CD14-positive monocyte (primary cell): ENCODE measurements at regions not wholly inside any gene's neighbourhood (a gene's known extent, or its start where the extent isn't known, plus 50 kb on each side); places are given as distances from the start of the nearest gene placed in this dataset.

Experiments used
- DNase-seq, 3 donors: peaks; one replicate each; pipeline ENCODE4 v3.0.0-alpha.2; 2011 to 2022
- H2AFZ ChIP-seq: 2 replicates; pipeline ENCODE4 v1.6.0; 2012; ENCODE audit warnings: mild to moderate bottlenecking, low read depth, low read length, inconsistent platforms; ENCODE audit not compliant: insufficient read depth, poor library complexity, severe bottlenecking
- H3K27ac ChIP-seq, 2 donors: 1 replicate in 1 of 2; 2 replicates in 1 of 2; pipeline ENCODE4 v1.5.1; 2012 to 2013; ENCODE audit warnings: low read length in 2 of 2, control low read depth in 1 of 2, inconsistent platforms in 1 of 2, low read depth in 1 of 2, mild to moderate bottlenecking in 1 of 2
- H3K27me3 ChIP-seq, 2 donors: one replicate each; pipeline versions ENCODE4 v1.6.0 to v1.6.1; 2011 to 2013; ENCODE audit warnings: low read length in 2 of 2; ENCODE audit not compliant: control insufficient read depth in 2 of 2, insufficient read depth in 2 of 2
- H3K36me3 ChIP-seq, 2 donors: replicated peaks in 1 of 2; 1 replicate in 1 of 2; 2 replicates in 1 of 2; pipeline versions ENCODE4 v1.5.1 to v1.6.1; 2012 to 2013; ENCODE audit warnings: low read length in 2 of 2, control low read depth in 1 of 2, inconsistent platforms in 1 of 2, mild to moderate bottlenecking in 1 of 2; ENCODE audit not compliant: insufficient read depth in 2 of 2, control insufficient read depth in 1 of 2
- H3K4me1 ChIP-seq, 2 donors: 1 replicate in 1 of 2; 2 replicates in 1 of 2; pipeline versions ENCODE4 v1.5.1 to v1.6.1; 2012 to 2013; ENCODE audit warnings: low read length in 2 of 2, control low read depth in 1 of 2, inconsistent platforms in 1 of 2, mild to moderate bottlenecking in 1 of 2, moderate library complexity in 1 of 2; ENCODE audit not compliant: insufficient read depth in 2 of 2, control insufficient read depth in 1 of 2
- H3K4me2 ChIP-seq: replicated peaks from 2 replicates; pipeline ENCODE3; 2012; ENCODE audit warnings: low read length, moderate library complexity, mild to moderate bottlenecking; ENCODE audit not compliant: poor library complexity, severe bottlenecking; ENCODE audit errors: extremely low read depth
- H3K4me3 ChIP-seq, 3 experiments: fragments of 200-600 bp in 1 of 3; sonication (generic) in 1 of 3; replicated peaks in 1 of 3; 1 replicate in 2 of 3; 2 replicates in 1 of 3; pipeline ENCODE4 v1.5.1; 2011 to 2013; ENCODE audit warnings: low read length in 3 of 3, mild to moderate bottlenecking in 3 of 3, control low read depth in 2 of 3, low read depth in 2 of 3, inconsistent platforms in 1 of 3, moderate library complexity in 1 of 3
- H3K79me2 ChIP-seq: 2 replicates; pipeline ENCODE4 v1.6.0; 2012; ENCODE audit warnings: mild to moderate bottlenecking, control low read depth, inconsistent platforms, low read length, moderate library complexity; ENCODE audit not compliant: insufficient read depth
- H3K9ac ChIP-seq: 2 replicates; pipeline ENCODE4 v1.6.0; 2017; ENCODE audit warnings: low read length, mild to moderate bottlenecking; ENCODE audit not compliant: insufficient read depth, poor library complexity, severe bottlenecking
- H3K9me3 ChIP-seq, 2 donors: replicated peaks in 1 of 2; 1 replicate in 1 of 2; 2 replicates in 1 of 2; pipeline versions ENCODE4 v1.5.1 to v1.6.1; 2012 to 2013; ENCODE audit warnings: low read length in 2 of 2, control low read depth in 1 of 2; ENCODE audit not compliant: control insufficient read depth in 1 of 2, insufficient read depth in 1 of 2
- H4K20me1 ChIP-seq: 2 replicates; pipeline ENCODE4 v1.6.0; 2012; ENCODE audit warnings: mild to moderate bottlenecking, low read length, control low read depth, moderate library complexity; ENCODE audit not compliant: insufficient read depth
- H3K27ac Mint-ChIP-seq, 7 donors: one replicate each; pipeline ENCODE4 v1.8.0; 2020; ENCODE audit warnings: mild to moderate bottlenecking in 7 of 7, mixed read lengths in 7 of 7, moderate library complexity in 6 of 7, inconsistent platforms in 2 of 7
- H3K27me3 Mint-ChIP-seq, 3 donors: one replicate each; pipeline ENCODE4 v1.8.0; 2021 to 2022; ENCODE audit warnings: low read depth in 3 of 3, mild to moderate bottlenecking in 3 of 3, mixed read lengths in 3 of 3, moderate library complexity in 3 of 3, inconsistent platforms in 1 of 3
- H3K36me3 Mint-ChIP-seq, 2 donors: one replicate each; pipeline ENCODE4 v1.8.0; 2020; ENCODE audit warnings: mixed read lengths in 2 of 2, inconsistent platforms in 1 of 2, mild to moderate bottlenecking in 1 of 2
- H3K4me1 Mint-ChIP-seq: one replicate; pipeline ENCODE4 v1.8.0; 2020; ENCODE audit warnings: mild to moderate bottlenecking, mixed read lengths
- H3K4me3 Mint-ChIP-seq, 2 donors: one replicate each; pipeline ENCODE4 v1.8.0; 2020; ENCODE audit warnings: mild to moderate bottlenecking in 2 of 2, mixed read lengths in 2 of 2, moderate library complexity in 1 of 2
- H3K9me3 Mint-ChIP-seq, 7 donors: one replicate each; pipeline ENCODE4 v1.8.0; 2020 to 2022; ENCODE audit warnings: mixed read lengths in 7 of 7, mild to moderate bottlenecking in 6 of 7, moderate library complexity in 6 of 7, inconsistent platforms in 2 of 7
- CTCF ChIP-seq: fragments of 200-600 bp; IDR thresholded peaks from one replicate; pipeline ENCODE4 v1.8.0; 2022; ENCODE audit warnings: antibody characterized with exemption, mild to moderate bottlenecking
- WGBS: methylation state at CpG from one replicate; pipeline ENCODE4 v1.1.5; 2013; ENCODE audit warnings: missing lambda C conversion rate; ENCODE audit not compliant: insufficient coverage; 5-methylcytosine and 5-hydroxymethylcytosine counted together
- intact Hi-C, 2 donors: fragments of 100-400 bp; cut with micrococcal nuclease; formaldehyde crosslinking; loops; one replicate each; pipeline versions ENCODE4 v1.15.0 to v1.15.1; 2023

DNA sequence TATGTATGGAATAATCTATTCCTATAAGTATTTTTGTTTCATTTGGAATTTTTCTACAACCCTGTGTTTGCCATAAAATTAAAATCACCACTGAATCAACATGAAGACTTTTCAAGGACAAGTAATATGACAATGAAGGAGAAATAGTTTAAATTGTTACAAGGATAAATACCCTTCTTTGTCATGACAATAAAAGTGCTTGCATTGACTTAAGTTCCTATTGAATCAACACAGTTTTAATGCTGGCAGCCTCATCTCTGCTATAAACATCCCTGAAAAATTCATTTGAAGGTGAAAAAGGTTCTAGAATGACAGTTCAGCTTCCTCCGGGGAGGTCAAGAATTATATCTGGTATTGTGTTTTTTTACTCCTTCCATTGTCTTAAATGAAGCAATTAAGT is 1105.1 kb upstream of the CDH9 start:
- intact Hi-C loops: no loop called here
- no peak for DNase-seq
- no peak overlapping the region for H2AFZ ChIP-seq

GRCh38 chr5:28132151-28132550 is 1093.8 kb upstream of the CDH9 start:
- WGBS: no CpG with 5 or more reads among the region's 1 CpG
- DNase-seq: no peak
- Histone ChIP-seq H3K36me3 (no peaks in the 10 kb centered on the region), H3K27ac (no peak overlapping the region), H3K9me3 (no peaks in the 10 kb centered on the region), H3K4me2 (no peak overlapping the region), H4K20me1 (no peaks in the 10 kb centered on the region), H3K27me3 (no peaks in the 10 kb centered on the region), H2AFZ (no peak overlapping the region), H3K4me1 (no peaks in the 10 kb centered on the region), H3K9ac (no peak overlapping the region), H3K79me2 (no peaks in the 10 kb centered on the region), H3K4me3 (no peak overlapping the region)
- TF ChIP-seq CTCF: no peak
- Mint-ChIP-seq H3K27ac (no peak overlapping the region), H3K9me3 (peaks cover 0 to 10% (median 0%) of the 10 kb centered on the region in 7 donors), H3K36me3 (no peaks in the 10 kb centered on the region), H3K4me1 (no peaks in the 10 kb centered on the region), H3K4me3 (no peak overlapping the region), H3K27me3 (no peaks in the 10 kb centered on the region)
- intact Hi-C loops: no loop called here

More for the DNA sequence above, 1105.1 kb upstream of the CDH9 start:
- Histone ChIP-seq H4K20me1 (no peaks in the 10 kb centered on the region), H3K27ac (no peak overlapping the region), H3K4me1 (no peaks in the 10 kb centered on the region), H3K9ac (no peak overlapping the region), H3K9me3 (no peaks in the 10 kb centered on the region), H3K36me3 (no peaks in the 10 kb centered on the region), H3K27me3 (no peaks in the 10 kb centered on the region), H3K4me2 (no peak overlapping the region), H3K4me3 (no peak overlapping the region), H3K79me2 (no peaks in the 10 kb centered on the region)
- no peaks in the 10 kb centered on the region for H3K36me3 Mint-ChIP-seq
- no CpG with 5 or more reads among the region's 1 CpG for WGBS
- TF ChIP-seq CTCF: no peak
- no peak overlapping the region for H3K4me3 Mint-ChIP-seq
- no peaks in the 10 kb centered on the region for H3K27me3 Mint-ChIP-seq
- H3K4me1 Mint-ChIP-seq: no peaks in the 10 kb centered on the region
- H3K9me3 Mint-ChIP-seq: peaks cover 0 to 6% (median 3%) of the 10 kb centered on the region in 7 donors
- no peak overlapping the region for H3K27ac Mint-ChIP-seq
